Left lung (tissue), 4 donors: ENCODE measurements at regions not wholly inside any gene's neighbourhood (a gene's known extent, or its start where the extent isn't known, plus 50 kb on each side); places are given as distances from the start of the nearest gene placed in this dataset.

Experiments used
- ATAC-seq: fragments of 200-7000 bp; cut with Tn5 transposase; one replicate; pipeline ENCODE4 v1.9.1; 2020; ENCODE audit warnings: moderate library complexity
- DNase-seq, 4 donors: peaks; one replicate each; pipeline ENCODE4 v3.0.0-alpha.2; 2013 to 2020
- H3K27ac ChIP-seq, 2 donors: fragments of 200-600 bp; sonication (generic) in 1 of 2; one replicate each; pipeline versions ENCODE4 v1.5.0 to v1.8.0; 2020 to 2021
- H3K27me3 ChIP-seq, 2 donors: fragments of 200-600 bp; sonication (generic) in 1 of 2; one replicate each; pipeline versions ENCODE4 v1.5.0 to v1.8.0; 2020 to 2021
- H3K36me3 ChIP-seq, 2 donors: fragments of 200-600 bp; sonication (generic) in 1 of 2; one replicate each; pipeline versions ENCODE4 v1.5.0 to v1.8.0; 2020 to 2021
- H3K4me1 ChIP-seq, 2 donors: fragments of 200-600 bp; one replicate each; pipeline ENCODE4 v1.8.0; 2021
- H3K4me3 ChIP-seq, 2 donors: fragments of 200-600 bp; sonication (generic) in 1 of 2; one replicate each; pipeline versions ENCODE4 v1.5.0 to v1.8.0; 2020 to 2021; ENCODE audit warnings: mild to moderate bottlenecking in 1 of 2
- H3K9me3 ChIP-seq, 2 donors: fragments of 200-600 bp; sonication (generic) in 1 of 2; one replicate each; pipeline versions ENCODE4 v1.5.0 to v1.8.0; 2020 to 2021
- intact Hi-C, 2 donors: fragments of 100-400 bp; cut with DNase I; formaldehyde crosslinking; loops; one replicate each; pipeline versions ENCODE4 v1.11.2 to v1.14.2; 2022
- TF ChIP-seq, protein P1 (sequence below), 2 donors: fragments of 200-600 bp; sonication (generic) in 1 of 2; IDR thresholded peaks; one replicate each; pipeline versions ENCODE4 v1.5.0 to v1.8.0; 2021; ENCODE audit warnings: antibody characterized with exemption in 2 of 2
- donor health status: DM: no; HTN: yes; CAD: no.
- donor health status: DM: no; HTN: no; CAD: no.

- Histone ChIP-seq H3K27me3 (no peaks in the 10 kb centered on the region), H3K4me3 (no peak overlapping the region), H3K9me3 (no peaks in the 10 kb centered on the region), H3K4me1 (no peaks in the 10 kb centered on the region), H3K27ac (no peak overlapping the region), H3K36me3 (no peaks in the 10 kb centered on the region)
- DNase-seq (no peak), ATAC-seq (no peak)
- intact Hi-C loops, result no loop called here
- TF ChIP-seq, protein P1, sequence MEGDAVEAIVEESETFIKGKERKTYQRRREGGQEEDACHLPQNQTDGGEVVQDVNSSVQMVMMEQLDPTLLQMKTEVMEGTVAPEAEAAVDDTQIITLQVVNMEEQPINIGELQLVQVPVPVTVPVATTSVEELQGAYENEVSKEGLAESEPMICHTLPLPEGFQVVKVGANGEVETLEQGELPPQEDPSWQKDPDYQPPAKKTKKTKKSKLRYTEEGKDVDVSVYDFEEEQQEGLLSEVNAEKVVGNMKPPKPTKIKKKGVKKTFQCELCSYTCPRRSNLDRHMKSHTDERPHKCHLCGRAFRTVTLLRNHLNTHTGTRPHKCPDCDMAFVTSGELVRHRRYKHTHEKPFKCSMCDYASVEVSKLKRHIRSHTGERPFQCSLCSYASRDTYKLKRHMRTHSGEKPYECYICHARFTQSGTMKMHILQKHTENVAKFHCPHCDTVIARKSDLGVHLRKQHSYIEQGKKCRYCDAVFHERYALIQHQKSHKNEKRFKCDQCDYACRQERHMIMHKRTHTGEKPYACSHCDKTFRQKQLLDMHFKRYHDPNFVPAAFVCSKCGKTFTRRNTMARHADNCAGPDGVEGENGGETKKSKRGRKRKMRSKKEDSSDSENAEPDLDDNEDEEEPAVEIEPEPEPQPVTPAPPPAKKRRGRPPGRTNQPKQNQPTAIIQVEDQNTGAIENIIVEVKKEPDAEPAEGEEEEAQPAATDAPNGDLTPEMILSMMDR (IDR thresholded peaks at IDR 0.05), result no peak
These were observed 77.1 kb upstream of the PRMT6 start for GRCh38 chr1:106979371-106979770.

DNA sequence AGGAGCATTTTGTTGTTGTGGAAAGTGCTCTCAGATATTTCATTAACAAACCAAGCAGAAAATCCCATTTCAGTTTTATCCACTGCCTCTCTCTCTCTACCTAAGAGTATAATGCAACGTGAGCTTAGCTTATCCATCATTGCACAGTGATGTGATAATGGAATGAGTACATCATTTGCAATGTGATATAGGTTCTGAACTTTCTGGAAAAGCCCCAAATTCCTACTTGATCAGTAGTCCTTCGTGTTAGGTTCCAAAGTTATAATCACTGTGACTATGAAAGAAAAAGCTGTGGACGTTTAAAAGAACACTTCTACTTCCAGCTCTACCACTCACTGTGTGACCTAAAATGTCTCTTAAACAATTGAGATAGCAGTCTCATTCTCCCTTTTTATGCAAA, 76.4 kb upstream of the PRMT6 start:
- ATAC-seq (no peak), DNase-seq (no peak)
- no peaks in the 10 kb centered on the region for H3K9me3 ChIP-seq
- no peaks in the 10 kb centered on the region for H3K36me3 ChIP-seq
- no peak overlapping the region for H3K4me3 ChIP-seq
- intact Hi-C loops, result no loop called here
- no peak overlapping the region for H3K27ac ChIP-seq
- H3K27me3 ChIP-seq, result no peaks in the 10 kb centered on the region
- no peaks in the 10 kb centered on the region for H3K4me1 ChIP-seq
- TF ChIP-seq, protein P1 (IDR thresholded peaks at IDR 0.05), result no peak

DNA sequence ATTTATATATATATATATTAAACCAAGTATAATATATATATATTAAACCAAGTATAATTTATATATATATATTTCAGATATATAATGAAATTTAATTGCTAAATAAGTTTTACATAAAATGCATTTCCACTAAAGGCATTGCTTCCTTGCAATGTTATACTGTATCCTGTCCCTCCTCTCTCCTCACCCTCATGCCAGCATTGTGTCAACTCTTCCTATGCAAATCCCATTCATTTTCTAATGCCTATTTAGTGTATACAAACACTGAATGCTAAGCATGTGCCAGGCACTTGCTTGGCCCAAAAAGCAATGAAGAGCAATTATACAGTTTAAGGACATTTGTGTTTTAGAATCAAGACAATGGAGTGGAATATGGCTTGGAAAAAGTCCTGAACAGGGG, 71.7 kb upstream of the PRMT6 start:
- no peaks in the 10 kb centered on the region for H3K36me3 ChIP-seq
- intact Hi-C loops, result no loop called here
- ATAC-seq, result no peak

DNA sequence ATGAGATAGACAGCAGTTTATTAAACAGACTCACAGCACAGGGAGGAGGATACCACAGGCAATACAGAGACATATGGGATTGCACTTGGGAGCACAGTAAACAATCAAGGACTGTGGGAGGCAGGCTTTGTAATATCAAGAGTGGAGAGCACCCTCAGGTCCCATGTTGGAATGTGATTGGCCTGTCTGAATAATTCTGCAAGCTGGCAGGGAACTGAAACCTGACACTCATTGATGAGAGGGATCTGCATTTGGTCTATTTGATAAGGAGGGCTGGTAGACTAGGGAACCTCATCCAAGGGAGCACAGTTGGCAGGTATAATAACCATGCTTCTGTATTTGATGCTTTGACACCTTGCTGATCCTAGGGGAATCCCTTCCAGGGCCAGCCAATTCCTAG, 69.9 kb upstream of the PRMT6 start:
- Histone ChIP-seq H3K9me3 (no peaks in the 10 kb centered on the region), H3K4me3 (no peak overlapping the region), H3K36me3 (no peaks in the 10 kb centered on the region), H3K4me1 (no peaks in the 10 kb centered on the region), H3K27me3 (no peaks in the 10 kb centered on the region), H3K27ac (no peak overlapping the region)
- ATAC-seq (no peak), DNase-seq (no peak)
- intact Hi-C loops, result no loop called here
- TF ChIP-seq, protein P1 (IDR thresholded peaks at IDR 0.05), result no peak

More for the DNA sequence above, 71.7 kb upstream of the PRMT6 start:
- Histone ChIP-seq H3K27ac (no peak overlapping the region), H3K4me1 (no peaks in the 10 kb centered on the region), H3K27me3 (no peaks in the 10 kb centered on the region), H3K4me3 (no peak overlapping the region), H3K9me3 (no peaks in the 10 kb centered on the region)
- TF ChIP-seq, protein P1 (IDR thresholded peaks at IDR 0.05), result no peak
- DNase-seq, result no peak

- ATAC-seq, result no peak
- TF ChIP-seq, protein P1 (IDR thresholded peaks at IDR 0.05), result no peak
- no peaks in the 10 kb centered on the region for H3K4me1 ChIP-seq
- no peak overlapping the region for H3K27ac ChIP-seq
- no peak for DNase-seq
- peaks cover 0 to 4% of the 10 kb centered on the region in 2 donors for H3K9me3 ChIP-seq
- no peak overlapping the region for H3K4me3 ChIP-seq
- no peaks in the 10 kb centered on the region for H3K36me3 ChIP-seq
- intact Hi-C loops, result no loop called here
- H3K27me3 ChIP-seq, result no peaks in the 10 kb centered on the region
These were observed 60.5 kb upstream of the PRMT6 start for GRCh38 chr1:106995970-106996369.
